SK-N-SH treated with all-trans-retinoic acid at 6 μM for 48 hours (cell line): ENCODE measurements at regions not wholly inside any gene's neighbourhood (a gene's known extent, or its start where the extent isn't known, plus 50 kb on each side); places are given as distances from the start of the nearest gene placed in this dataset.

Source experiments
- ATAC-seq: fragments of 200-7000 bp; cut with Tn5 transposase; 3 replicates; pipeline ENCODE4 v1.9.1; 2020; ENCODE audit warnings: mild to moderate bottlenecking, moderate library complexity
- ARNTL ChIP-seq: fragments of 450-650 bp; formaldehyde crosslinking; IDR thresholded peaks from 2 replicates; pipeline ENCODE4 v1.5.0; 2020; ENCODE audit warnings: low read depth, mild to moderate bottlenecking, moderate library complexity, borderline replicate concordance
- CSDC2 ChIP-seq: fragments of 250-450 bp; sonication (Bioruptor Pico); IDR thresholded peaks from 2 replicates; pipeline ENCODE4 v1.5.0; 2020; ENCODE audit warnings: mild to moderate bottlenecking, moderate library complexity
- CSRNP3 ChIP-seq: fragments of 250-450 bp; sonication (Bioruptor Pico); IDR thresholded peaks from 2 replicates; pipeline ENCODE4 v1.5.1; 2021; ENCODE audit warnings: mild to moderate bottlenecking, moderate library complexity
- ESRRG ChIP-seq: fragments of 250-450 bp; sonication (Bioruptor Pico); IDR thresholded peaks from 2 replicates; pipeline ENCODE4 v1.6.1; 2021; ENCODE audit warnings: mild to moderate bottlenecking
- GLIS3 ChIP-seq: fragments of 250-450 bp; sonication (Bioruptor Pico); IDR thresholded peaks from 2 replicates; pipeline ENCODE4 v1.5.0; 2020; ENCODE audit warnings: mild to moderate bottlenecking, moderate library complexity
- OSR1 ChIP-seq: fragments of 250-450 bp; sonication (Bioruptor Pico); IDR thresholded peaks from 2 replicates; pipeline ENCODE4 v1.8.0; 2022; ENCODE audit warnings: moderate library complexity, mild to moderate bottlenecking, inconsistent platforms
- POU6F1 ChIP-seq: fragments of 250-450 bp; sonication (Bioruptor Pico); IDR thresholded peaks from 2 replicates; pipeline ENCODE4 v1.8.0; 2021; ENCODE audit warnings: low read depth, mild to moderate bottlenecking, moderate library complexity, borderline replicate concordance
- PPARA ChIP-seq: fragments of 250-450 bp; sonication (Bioruptor Pico); IDR thresholded peaks from 2 replicates; pipeline ENCODE4 v1.5.0; 2020; ENCODE audit warnings: mild to moderate bottlenecking, borderline replicate concordance
- RARB ChIP-seq: fragments of 250-450 bp; sonication (Bioruptor Pico); IDR thresholded peaks from 2 replicates; pipeline ENCODE4 v1.8.0; 2021; ENCODE audit warnings: mild to moderate bottlenecking, moderate library complexity
- SNAI2 ChIP-seq: fragments of 250-450 bp; sonication (Bioruptor Pico); IDR thresholded peaks from 2 replicates; pipeline ENCODE4 v1.5.0; 2020; ENCODE audit warnings: mild to moderate bottlenecking, moderate library complexity
- TCF4 ChIP-seq: fragments of 250-450 bp; sonication (Bioruptor Pico); IDR thresholded peaks from 2 replicates; pipeline ENCODE4 v1.8.0; 2021; ENCODE audit warnings: mild to moderate bottlenecking, moderate library complexity, borderline replicate concordance
- TOX ChIP-seq: fragments of 250-450 bp; sonication (Bioruptor Pico); IDR thresholded peaks from 2 replicates; pipeline ENCODE4 v1.8.0; 2021; ENCODE audit warnings: mild to moderate bottlenecking, moderate library complexity, borderline replicate concordance
- TSHZ2 ChIP-seq: fragments of 250-450 bp; sonication (Bioruptor Pico); IDR thresholded peaks from 2 replicates; pipeline ENCODE4 v1.5.0; 2020; ENCODE audit warnings: mild to moderate bottlenecking, moderate library complexity
- ZFP3 ChIP-seq: fragments of 250-450 bp; sonication (Bioruptor Pico); IDR thresholded peaks from 2 replicates; pipeline ENCODE4 v1.5.0; 2020; ENCODE audit warnings: mild to moderate bottlenecking, moderate library complexity
- ZFP30 ChIP-seq: fragments of 450-650 bp; formaldehyde crosslinking; IDR thresholded peaks from 2 replicates; pipeline ENCODE4 v1.5.0; 2022; ENCODE audit warnings: mild to moderate bottlenecking, moderate library complexity
- ZNF565 ChIP-seq: fragments of 450-650 bp; formaldehyde crosslinking; conservative IDR thresholded peaks from 2 replicates; pipeline ENCODE4 v1.5.0; 2020; ENCODE audit warnings: low read depth, mild to moderate bottlenecking, moderate library complexity
- ZNF70 ChIP-seq: fragments of 450-650 bp; formaldehyde crosslinking; IDR thresholded peaks from 2 replicates; pipeline ENCODE4 v1.5.0; 2020; ENCODE audit warnings: mild to moderate bottlenecking, moderate library complexity
- ZNF8 ChIP-seq: fragments of 450-650 bp; formaldehyde crosslinking; IDR thresholded peaks from 2 replicates; pipeline ENCODE4 v1.5.0; 2020; ENCODE audit warnings: mild to moderate bottlenecking, moderate library complexity
- TF ChIP-seq, protein P1 (sequence below): fragments of 250-450 bp; sonication (Bioruptor Pico); IDR thresholded peaks from 2 replicates; pipeline ENCODE4 v1.5.1; 2020; ENCODE audit warnings: low read depth, mild to moderate bottlenecking, moderate library complexity

GRCh38 chr5:38166832-38167231, 91.5 kb upstream of the EGFLAM start:
- no peak for TF ChIP-seq CSDC2 (CRISPR knock-in tag)
- no peak for TF ChIP-seq ZNF8 (CRISPR knock-in tag)
- no peak for TF ChIP-seq GLIS3
- TF ChIP-seq, protein P1, sequence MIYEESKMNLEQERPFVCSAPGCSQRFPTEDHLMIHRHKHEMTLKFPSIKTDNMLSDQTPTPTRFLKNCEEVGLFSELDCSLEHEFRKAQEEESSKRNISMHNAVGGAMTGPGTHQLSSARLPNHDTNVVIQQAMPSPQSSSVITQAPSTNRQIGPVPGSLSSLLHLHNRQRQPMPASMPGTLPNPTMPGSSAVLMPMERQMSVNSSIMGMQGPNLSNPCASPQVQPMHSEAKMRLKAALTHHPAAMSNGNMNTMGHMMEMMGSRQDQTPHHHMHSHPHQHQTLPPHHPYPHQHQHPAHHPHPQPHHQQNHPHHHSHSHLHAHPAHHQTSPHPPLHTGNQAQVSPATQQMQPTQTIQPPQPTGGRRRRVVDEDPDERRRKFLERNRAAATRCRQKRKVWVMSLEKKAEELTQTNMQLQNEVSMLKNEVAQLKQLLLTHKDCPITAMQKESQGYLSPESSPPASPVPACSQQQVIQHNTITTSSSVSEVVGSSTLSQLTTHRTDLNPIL (CRISPR knock-in tag) = no peak
- no peak for TF ChIP-seq SNAI2
- no peak for TF ChIP-seq ZNF565
- no peak for TF ChIP-seq RARB (CRISPR knock-in tag)
- no peak for TF ChIP-seq ESRRG (CRISPR knock-in tag)
- TF ChIP-seq OSR1 = no peak
- TF ChIP-seq ARNTL (CRISPR knock-in tag) = no peak

GRCh38 chr5:38165435-38165834, 92.9 kb upstream of the EGFLAM start:
- no peak for ATAC-seq
- TF ChIP-seq, protein P1 (CRISPR knock-in tag) = no peak
- no peak for TF ChIP-seq ZFP3 (CRISPR knock-in tag)
- no peak for TF ChIP-seq POU6F1 (CRISPR knock-in tag)
- no peak for TF ChIP-seq ZNF565
- TF ChIP-seq GLIS3 = no peak
- TF ChIP-seq RARB (CRISPR knock-in tag) = no peak

More at GRCh38 chr5:38166832-38167231, 91.5 kb upstream of the EGFLAM start:
- ATAC-seq = no peak

GRCh38 chr5:38164776-38165399, 93.5 kb upstream of the EGFLAM start:
- ATAC-seq = no peak
- no peak for TF ChIP-seq OSR1
- no peak for TF ChIP-seq CSRNP3 (CRISPR knock-in tag)
- no peak for TF ChIP-seq TSHZ2
- no peak for TF ChIP-seq ESRRG (CRISPR knock-in tag)
- no peak for TF ChIP-seq POU6F1 (CRISPR knock-in tag)
- no peak for TF ChIP-seq TOX (CRISPR knock-in tag)
- no peak for TF ChIP-seq ZNF8 (CRISPR knock-in tag)
- TF ChIP-seq ZFP30 = no peak
- no peak for TF ChIP-seq ZNF565
- no peak for TF ChIP-seq PPARA (CRISPR knock-in tag)
- no peak for TF ChIP-seq TCF4 (CRISPR knock-in tag)
- no peak for TF ChIP-seq ZFP3 (CRISPR knock-in tag)
- no peak for TF ChIP-seq GLIS3
- TF ChIP-seq, protein P1 (CRISPR knock-in tag) = no peak
- no peak for TF ChIP-seq ARNTL (CRISPR knock-in tag)
- TF ChIP-seq ZNF70 (CRISPR knock-in tag) = no peak
- TF ChIP-seq CSDC2 (CRISPR knock-in tag) = no peak
